Transverse colon (tissue), 4 donors: ENCODE measurements at regions not wholly inside any gene's neighbourhood (a gene's known extent, or its start where the extent isn't known, plus 50 kb on each side); places are given as distances from the start of the nearest gene placed in this dataset.

Experiments used
- DNase-seq: peaks from one replicate; pipeline ENCODE4 v3.0.0-alpha.2; 2019
- H3K27ac ChIP-seq, 4 donors: fragments of 200-600 bp; sonication (generic); 2 replicates each; pipeline ENCODE4 v1.5.1; 2016 to 2018; ENCODE audit warnings: inconsistent platforms in 4 of 4
- H3K27me3 ChIP-seq: fragments of 200-600 bp; sonication (generic); 2 replicates; pipeline ENCODE4 v1.5.1; 2017; ENCODE audit warnings: inconsistent platforms
- H3K36me3 ChIP-seq, 4 donors: fragments of 200-600 bp; sonication (generic); 2 replicates each; pipeline ENCODE4 v1.5.1; 2017 to 2019; ENCODE audit warnings: inconsistent platforms in 4 of 4
- H3K4me1 ChIP-seq, 4 donors: fragments of 200-600 bp; sonication (generic); 2 replicates each; pipeline ENCODE4 v1.5.1; 2017 to 2020; ENCODE audit warnings: inconsistent platforms in 4 of 4
- H3K4me3 ChIP-seq, 4 donors: fragments of 200-600 bp; sonication (generic); 1 replicate in 1 of 4; 2 replicates in 3 of 4; pipeline versions ENCODE4 v1.5.1 to v1.6.1; 2017 to 2019; ENCODE audit warnings: inconsistent platforms in 4 of 4
- H3K9me3 ChIP-seq, 2 donors: fragments of 200-600 bp; sonication (generic); 2 replicates each; pipeline ENCODE4 v1.5.1; 2017 to 2019; ENCODE audit warnings: inconsistent platforms in 2 of 2
- EP300 ChIP-seq: sonication (generic); formaldehyde crosslinking; IDR thresholded peaks from one replicate; pipeline ENCODE4 v1.6.1; 2017; ENCODE audit warnings: antibody characterized with exemption, low read depth
- POLR2A ChIP-seq: fragments of 450-650 bp; IDR thresholded peaks from one replicate; pipeline ENCODE4 v1.6.1; 2016; ENCODE audit warnings: antibody characterized with exemption, mild to moderate bottlenecking, moderate library complexity
- POLR2AphosphoS5 ChIP-seq, 3 donors: sonication (generic); formaldehyde crosslinking; IDR thresholded peaks; one replicate each; pipeline ENCODE4 v1.6.1; 2016; ENCODE audit warnings: antibody characterized with exemption in 3 of 3
- WGBS, 2 donors: methylation state at CpG; one replicate each; pipeline ENCODE4 v1.1.5; 2018; ENCODE audit warnings: low coverage in 1 of 2; 5-methylcytosine and 5-hydroxymethylcytosine counted together
- in situ Hi-C, 4 donors: fragments of 200-750 bp; cut with MboI; loops; one replicate each; pipeline versions ENCODE4 v1.15.0 to v1.15.1; 2017; ENCODE audit warnings: low sequenced_read_pairs in 3 of 4, low pct_ligation_motif_present in 1 of 4, low pct_unique_long_range_greater_than_20kb in 1 of 4
- intact Hi-C: fragments of 100-400 bp; cut with DNase I; formaldehyde crosslinking; loops from one replicate; pipeline ENCODE4 v1.15.1; 2023; ENCODE audit warnings: low total_unique reads
- TF ChIP-seq, protein P1 (sequence below), 5 experiments: fragments of 200-600 bp in 3 of 5; fragments of 450-650 bp in 2 of 5; sonication (generic) in 3 of 5; IDR thresholded peaks; 1 replicate in 2 of 5; 2 replicates in 3 of 5; pipeline ENCODE4 v1.5.1; 2016 to 2017; ENCODE audit warnings: antibody characterized with exemption in 5 of 5, inconsistent platforms in 3 of 5, mild to moderate bottlenecking in 2 of 5, moderate library complexity in 1 of 5

DNA sequence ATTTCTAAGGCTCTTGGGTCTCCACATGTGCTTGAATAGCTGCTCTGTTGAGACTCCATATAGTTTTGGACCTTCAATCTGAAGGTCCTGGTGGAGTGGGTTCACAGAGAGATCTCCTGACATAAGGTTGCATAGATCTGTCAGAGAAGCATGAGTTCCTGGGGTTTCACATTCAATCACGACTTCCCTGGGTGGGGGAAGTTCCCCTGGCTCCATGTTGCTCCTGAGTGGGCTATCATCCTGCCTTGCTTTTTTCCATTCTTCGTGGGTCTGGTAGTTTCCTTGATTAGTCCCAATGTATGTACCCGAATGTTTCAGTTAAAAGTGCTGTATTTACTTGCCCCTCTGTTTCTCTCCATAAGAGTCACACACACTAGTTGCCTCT, 181.8 kb downstream of the RASSF9 start:
- Histone ChIP-seq H3K36me3 (no peaks in the 10 kb centered on the region), H3K4me1 (no peaks in the 10 kb centered on the region), H3K9me3 (no peaks in the 10 kb centered on the region), H3K27ac (no peak overlapping the region), H3K4me3 (no peak overlapping the region), H3K27me3 (no peaks in the 10 kb centered on the region)
- intact Hi-C loops (no loop called here), in situ Hi-C loops (no loop called here)
- 64 to 86% methylated on average over 1 to 3 of the region's 3 CpGs for WGBS, 2 donors
- TF ChIP-seq, protein P1, sequence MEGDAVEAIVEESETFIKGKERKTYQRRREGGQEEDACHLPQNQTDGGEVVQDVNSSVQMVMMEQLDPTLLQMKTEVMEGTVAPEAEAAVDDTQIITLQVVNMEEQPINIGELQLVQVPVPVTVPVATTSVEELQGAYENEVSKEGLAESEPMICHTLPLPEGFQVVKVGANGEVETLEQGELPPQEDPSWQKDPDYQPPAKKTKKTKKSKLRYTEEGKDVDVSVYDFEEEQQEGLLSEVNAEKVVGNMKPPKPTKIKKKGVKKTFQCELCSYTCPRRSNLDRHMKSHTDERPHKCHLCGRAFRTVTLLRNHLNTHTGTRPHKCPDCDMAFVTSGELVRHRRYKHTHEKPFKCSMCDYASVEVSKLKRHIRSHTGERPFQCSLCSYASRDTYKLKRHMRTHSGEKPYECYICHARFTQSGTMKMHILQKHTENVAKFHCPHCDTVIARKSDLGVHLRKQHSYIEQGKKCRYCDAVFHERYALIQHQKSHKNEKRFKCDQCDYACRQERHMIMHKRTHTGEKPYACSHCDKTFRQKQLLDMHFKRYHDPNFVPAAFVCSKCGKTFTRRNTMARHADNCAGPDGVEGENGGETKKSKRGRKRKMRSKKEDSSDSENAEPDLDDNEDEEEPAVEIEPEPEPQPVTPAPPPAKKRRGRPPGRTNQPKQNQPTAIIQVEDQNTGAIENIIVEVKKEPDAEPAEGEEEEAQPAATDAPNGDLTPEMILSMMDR (IDR thresholded peaks at IDR 0.05) = no peak
- TF ChIP-seq POLR2AphosphoS5 (IDR thresholded peaks at IDR 0.05) (no peak), EP300 (no peak), POLR2A (no peak)
- no peak for DNase-seq

DNA sequence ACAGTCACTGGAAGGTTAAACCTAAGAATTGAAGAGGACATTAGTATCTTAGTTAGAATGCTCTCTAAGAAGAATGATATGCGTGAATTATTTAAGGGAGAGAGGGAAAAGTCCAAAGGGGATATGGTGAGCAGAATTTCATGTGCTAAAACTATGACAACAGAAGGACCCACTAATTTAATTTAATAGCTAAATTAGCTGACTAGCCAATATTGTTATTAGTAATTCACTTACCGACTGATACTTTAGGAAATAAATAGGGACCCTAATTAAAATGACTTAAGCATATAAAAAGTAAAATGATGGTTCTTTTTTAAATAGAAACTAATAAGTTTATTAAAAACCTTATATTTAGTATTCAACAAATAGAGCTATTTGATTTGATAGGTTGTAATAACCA, 179.6 kb downstream of the RASSF9 start:
- Histone ChIP-seq H3K27ac (no peak overlapping the region), H3K9me3 (no peaks in the 10 kb centered on the region), H3K4me1 (no peaks in the 10 kb centered on the region), H3K4me3 (no peak overlapping the region), H3K36me3 (no peaks in the 10 kb centered on the region), H3K27me3 (no peaks in the 10 kb centered on the region)
- TF ChIP-seq POLR2A = no peak
- TF ChIP-seq EP300 = no peak
- TF ChIP-seq POLR2AphosphoS5 (IDR thresholded peaks at IDR 0.05) = no peak
- TF ChIP-seq, protein P1 (IDR thresholded peaks at IDR 0.05) = no peak
- intact Hi-C loops = no loop called here
- in situ Hi-C loops = no loop called here
- 85 to 90% methylated on average over 2 of the region's 2 CpGs for WGBS, 2 donors
- no peak for DNase-seq

DNA sequence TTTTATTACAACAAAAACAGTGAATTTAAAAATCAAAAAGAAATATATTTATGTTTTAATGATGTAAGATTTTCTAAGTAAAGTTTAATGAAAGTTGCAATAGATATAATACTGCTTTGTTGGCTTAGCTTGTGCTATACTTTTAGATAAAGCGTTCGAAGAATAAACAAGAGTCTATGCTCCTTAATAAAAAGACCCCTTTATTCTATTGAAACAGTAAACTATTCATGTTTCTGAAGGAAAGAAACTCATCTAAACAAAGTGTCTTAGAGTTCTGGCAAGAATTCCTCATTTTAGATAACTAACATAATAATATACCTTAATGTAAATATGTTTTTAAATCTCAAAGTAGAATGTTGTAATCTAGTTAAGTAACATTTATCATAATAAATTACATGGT, 179.0 kb downstream of the RASSF9 start:
- 88 to 95% methylated on average over 2 of the region's 2 CpGs for WGBS, 2 donors
- DNase-seq = no peak
- Histone ChIP-seq H3K4me3 (no peak overlapping the region), H3K27me3 (no peaks in the 10 kb centered on the region), H3K4me1 (no peaks in the 10 kb centered on the region), H3K36me3 (no peaks in the 10 kb centered on the region), H3K27ac (no peak overlapping the region), H3K9me3 (no peaks in the 10 kb centered on the region)
- intact Hi-C loops (no loop called here), in situ Hi-C loops (no loop called here)
- TF ChIP-seq EP300 = no peak
- TF ChIP-seq, protein P1 (IDR thresholded peaks at IDR 0.05) = no peak
- TF ChIP-seq POLR2A = no peak
- no peak for TF ChIP-seq POLR2AphosphoS5 (IDR thresholded peaks at IDR 0.05)

DNA sequence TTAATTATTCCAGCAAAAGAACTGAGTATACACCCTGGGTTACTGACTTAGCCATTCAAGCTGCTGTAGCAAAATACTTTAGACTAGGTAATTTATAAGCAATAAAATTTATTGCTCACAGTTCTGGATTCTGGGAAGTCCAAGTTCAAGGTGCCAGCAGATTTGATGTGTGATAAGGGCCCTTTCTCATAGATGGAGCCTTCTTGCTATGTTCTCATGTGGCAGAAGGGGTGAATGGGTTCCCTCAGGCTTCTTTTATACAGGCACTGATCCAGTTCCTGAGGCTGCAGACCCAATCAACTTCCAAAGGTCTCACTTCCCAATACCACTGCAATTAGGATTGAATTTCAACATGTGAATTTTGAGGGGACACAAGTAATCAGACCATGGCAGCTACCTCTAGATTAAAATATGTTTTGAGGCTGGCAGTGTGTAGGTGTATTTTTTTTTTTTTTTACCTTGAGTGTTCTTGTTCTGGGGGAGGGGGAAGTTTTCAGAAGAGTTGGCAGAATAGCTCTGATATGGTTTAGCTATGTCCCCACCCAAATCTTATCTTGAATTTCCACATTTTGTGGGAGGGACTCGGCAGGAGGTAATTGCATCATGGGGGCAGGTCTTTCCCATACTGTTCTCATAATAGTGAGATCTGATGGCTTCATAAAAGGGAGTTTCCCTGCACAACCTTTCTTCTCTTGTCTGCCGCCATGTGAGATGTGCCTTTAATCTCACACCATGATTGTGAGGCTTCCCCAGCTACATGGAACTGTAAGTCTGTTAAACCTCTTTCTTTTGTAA, 178.2 kb downstream of the RASSF9 start:
- H3K4me3 ChIP-seq = no peak overlapping the region
- WGBS, 2 donors = 71 to 80% methylated on average over 2 of the region's 2 CpGs
- intact Hi-C loops = no loop called here
- no peaks in the 10 kb centered on the region for H3K27me3 ChIP-seq
- TF ChIP-seq POLR2A = no peak
- TF ChIP-seq, protein P1 (IDR thresholded peaks at IDR 0.05) = no peak
- no peak for TF ChIP-seq EP300
- TF ChIP-seq POLR2AphosphoS5 (IDR thresholded peaks at IDR 0.05) = no peak
- no peak for DNase-seq
- no peak overlapping the region for H3K27ac ChIP-seq
- H3K4me1 ChIP-seq = no peaks in the 10 kb centered on the region
- H3K9me3 ChIP-seq = no peaks in the 10 kb centered on the region
- in situ Hi-C loops = no loop called here
- H3K36me3 ChIP-seq = no peaks in the 10 kb centered on the region
